ENCODE measurements at regions not wholly inside any gene's neighbourhood (a gene's known extent, or its start where the extent isn't known, plus 50 kb on each side); places are given as distances from the start of the nearest gene placed in this dataset.
A peak's percentile ranks its signal among the peaks of the same experiment; 100 is the strongest.

DNA sequence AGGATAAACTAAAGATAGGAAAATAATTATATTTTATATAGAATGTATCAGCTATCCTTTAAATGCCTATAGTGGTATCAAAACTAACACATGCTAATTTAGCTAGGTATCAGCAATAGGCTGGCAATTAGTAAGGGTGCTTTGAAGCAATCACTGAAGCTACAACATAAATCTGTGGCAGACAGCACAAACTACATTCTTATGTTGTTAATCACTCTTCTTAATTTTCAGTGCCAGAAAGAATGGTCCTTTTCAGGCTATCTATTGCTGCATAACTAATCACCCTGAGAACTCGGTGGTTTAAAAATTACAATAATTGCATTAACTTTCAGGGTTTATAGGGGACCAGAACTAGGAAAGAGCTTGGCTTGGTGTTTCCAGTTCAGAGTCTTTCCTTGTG is 963.1 kb downstream of the EFNB2 start:
- 0 out of 2 replicates have a peak, but pooled peaks cover 2% of the 10 kb centered on the region for H3K36me3 ChIP-seq (ENCODE audit: insufficient read depth, low read length)
- H2AFZ ChIP-seq (ENCODE audit: low read depth, low read length) = no peak overlapping the region
- TF ChIP-seq CTCF (IDR thresholded peaks at IDR 0.05; ENCODE audit: borderline replicate concordance, extremely low read depth, low read length, poor library complexity, severe bottlenecking) = no peak
- TF ChIP-seq EZH2 (IDR thresholded peaks at IDR 0.05; ENCODE audit: borderline replicate concordance, low read depth, low read length, severe bottlenecking) = no peak
- peaks cover 8% of the 10 kb centered on the region for H3K9me3 ChIP-seq (ENCODE audit: insufficient read depth, low read length, severe bottlenecking)
- H3K4me3 ChIP-seq (ENCODE audit: low read depth in 1 of 2, low read length in 2 of 2) = no peak overlapping the region
- no peak for DNase-seq
- no peaks in the 10 kb centered on the region for H3K27me3 ChIP-seq (ENCODE audit: insufficient read depth, low read length, poor library complexity)
- no peaks in the 10 kb centered on the region for H4K20me1 ChIP-seq (ENCODE audit: insufficient read depth, low read length)
- H3K9ac ChIP-seq (ENCODE audit: low read depth, low read length) = no peak overlapping the region
- H3K4me2 ChIP-seq (ENCODE audit: insufficient read depth, low read length) = no peak overlapping the region
- no peaks in the 10 kb centered on the region for H3K4me1 ChIP-seq (ENCODE audit: insufficient read depth, low read length)
- H3K79me2 ChIP-seq (ENCODE audit: insufficient read depth, low read length) = no peaks in the 10 kb centered on the region
- H3K27ac ChIP-seq (ENCODE audit: low read length) = no peak overlapping the region
- no peak for ATAC-seq (ENCODE audit: insufficient read depth, low read depth)

- ATAC-seq (ENCODE audit: insufficient read depth, low read depth) = no peak
- no peak overlapping the region for H3K9ac ChIP-seq (ENCODE audit: low read depth, low read length)
- H3K4me2 ChIP-seq (ENCODE audit: insufficient read depth, low read length) = no peak overlapping the region
- no peak for TF ChIP-seq EZH2 (IDR thresholded peaks at IDR 0.05; ENCODE audit: borderline replicate concordance, low read depth, low read length, severe bottlenecking)
- TF ChIP-seq CTCF (IDR thresholded peaks at IDR 0.05; ENCODE audit: borderline replicate concordance, extremely low read depth, low read length, poor library complexity, severe bottlenecking) = no peak
- no peaks in the 10 kb centered on the region for H3K27me3 ChIP-seq (ENCODE audit: insufficient read depth, low read length, poor library complexity)
- no peaks in the 10 kb centered on the region for H3K79me2 ChIP-seq (ENCODE audit: insufficient read depth, low read length)
- H3K9me3 ChIP-seq (ENCODE audit: insufficient read depth, low read length, severe bottlenecking) = peaks cover 2% of the 10 kb centered on the region
- no peaks in the 10 kb centered on the region for H3K36me3 ChIP-seq (ENCODE audit: insufficient read depth, low read length)
- H4K20me1 ChIP-seq (ENCODE audit: insufficient read depth, low read length) = no peaks in the 10 kb centered on the region
- no peak overlapping the region for H2AFZ ChIP-seq (ENCODE audit: low read depth, low read length)
- no peak for DNase-seq
- H3K27ac ChIP-seq (ENCODE audit: low read length) = no peak overlapping the region
- H3K4me3 ChIP-seq (ENCODE audit: low read depth in 1 of 2, low read length in 2 of 2) = no peak overlapping the region
- H3K4me1 ChIP-seq (ENCODE audit: insufficient read depth, low read length) = no peaks in the 10 kb centered on the region
Measured at GRCh38 chr13:105569816-105570215, 965.6 kb downstream of the EFNB2 start.

- H4K20me1 ChIP-seq (ENCODE audit: insufficient read depth, low read length) = no peaks in the 10 kb centered on the region
- no peaks in the 10 kb centered on the region for H3K27me3 ChIP-seq (ENCODE audit: insufficient read depth, low read length, poor library complexity)
- ATAC-seq (ENCODE audit: insufficient read depth, low read depth) (no peak), DNase-seq (no peak)
- no peaks in the 10 kb centered on the region for H3K4me1 ChIP-seq (ENCODE audit: insufficient read depth, low read length)
- no peak overlapping the region for H3K4me3 ChIP-seq (ENCODE audit: low read depth in 1 of 2, low read length in 2 of 2)
- no peaks in the 10 kb centered on the region for H3K79me2 ChIP-seq (ENCODE audit: insufficient read depth, low read length)
- TF ChIP-seq CTCF (IDR thresholded peaks at IDR 0.05; ENCODE audit: borderline replicate concordance, extremely low read depth, low read length, poor library complexity, severe bottlenecking) = no peak
- TF ChIP-seq EZH2 (IDR thresholded peaks at IDR 0.05; ENCODE audit: borderline replicate concordance, low read depth, low read length, severe bottlenecking) = no peak
- no peak overlapping the region for H3K27ac ChIP-seq (ENCODE audit: low read length)
- H3K9me3 ChIP-seq (ENCODE audit: insufficient read depth, low read length, severe bottlenecking) = no peaks in the 10 kb centered on the region
- no peaks in the 10 kb centered on the region for H3K36me3 ChIP-seq (ENCODE audit: insufficient read depth, low read length)
- no peak overlapping the region for H3K4me2 ChIP-seq (ENCODE audit: insufficient read depth, low read length)
- H3K9ac ChIP-seq (ENCODE audit: low read depth, low read length) = no peak overlapping the region
- H2AFZ ChIP-seq (ENCODE audit: low read depth, low read length) = peak overlapping the region; percentile 6; the same call in 1 of the 2 replicates
Measured at GRCh38 chr13:105567951-105568525, 967.4 kb downstream of the EFNB2 start.
